Keratinocyte (primary cell): ENCODE measurements at regions not wholly inside any gene's neighbourhood (a gene's known extent, or its start where the extent isn't known, plus 50 kb on each side); places are given as distances from the start of the nearest gene placed in this dataset.

Experiments used
- DNase-seq: peaks from one replicate; pipeline ENCODE4 v3.0.0-alpha.2; 2011; ENCODE audit warnings: low read depth, missing footprints, low spot score
- FAIRE-seq: peaks from 2 replicates; lab custom pipeline; 2011; peaks lifted over from hg19 to GRCh38; lab: Jason Lieb, UNC
- H2AFZ ChIP-seq: 2 replicates; pipeline ENCODE4 v1.6.0; 2012; ENCODE audit warnings: low read length, control low read depth, inconsistent platforms; ENCODE audit not compliant: control insufficient read depth
- H3K27ac ChIP-seq: 2 replicates; pipeline ENCODE4 v1.5.1; 2011; ENCODE audit warnings: low read length; ENCODE audit not compliant: control insufficient read depth, insufficient read depth
- H3K27me3 ChIP-seq: 3 replicates; pipeline ENCODE4 v1.6.0; 2011; ENCODE audit warnings: low read length; ENCODE audit not compliant: control insufficient read depth, insufficient read depth; ENCODE audit errors: extremely low read depth
- H3K36me3 ChIP-seq, 2 experiments: 2 replicates in 1 of 2; 3 replicates in 1 of 2; pipeline ENCODE4 v1.5.1; 2011; ENCODE audit warnings: low read length in 2 of 2, mild to moderate bottlenecking in 1 of 2; ENCODE audit not compliant: control insufficient read depth in 2 of 2, insufficient read depth in 2 of 2; ENCODE audit errors: extremely low read depth in 1 of 2
- H3K4me1 ChIP-seq: 3 replicates; pipeline ENCODE4 v1.5.1; 2011; ENCODE audit warnings: low read length; ENCODE audit not compliant: control insufficient read depth, insufficient read depth; ENCODE audit errors: extremely low read depth
- H3K4me2 ChIP-seq: 3 replicates; pipeline ENCODE4 v1.6.0; 2011; ENCODE audit warnings: low read depth, low read length; ENCODE audit not compliant: control insufficient read depth, insufficient read depth; ENCODE audit errors: extremely low read depth
- H3K4me3 ChIP-seq, 3 experiments: fragments of 200-600 bp in 1 of 3; sonication (generic) in 1 of 3; 2 replicates in 2 of 3; 3 replicates in 1 of 3; pipeline ENCODE4 v1.5.1; 2011 to 2016; ENCODE audit warnings: low read length in 3 of 3, mild to moderate bottlenecking in 3 of 3, control low read depth in 2 of 3, inconsistent platforms in 1 of 3, low read depth in 1 of 3, mixed read lengths in 1 of 3, mixed run types in 1 of 3, moderate library complexity in 1 of 3; ENCODE audit not compliant: control insufficient read depth in 2 of 3, insufficient read depth in 2 of 3; ENCODE audit errors: extremely low read depth in 1 of 3
- H3K79me2 ChIP-seq: 2 replicates; pipeline ENCODE4 v1.6.0; 2012; ENCODE audit warnings: low read length; ENCODE audit not compliant: control insufficient read depth, insufficient read depth
- H3K9ac ChIP-seq: 3 replicates; pipeline ENCODE4 v1.6.0; 2011; ENCODE audit warnings: low read length; ENCODE audit not compliant: control insufficient read depth, insufficient read depth; ENCODE audit errors: extremely low read depth
- H3K9me1 ChIP-seq: 3 replicates; pipeline ENCODE4 v1.6.0; 2011; ENCODE audit warnings: low read length; ENCODE audit not compliant: control insufficient read depth, insufficient read depth; ENCODE audit errors: extremely low read depth
- H3K9me3 ChIP-seq: 2 replicates; pipeline ENCODE4 v1.5.1; 2012; ENCODE audit warnings: low read depth, low read length; ENCODE audit not compliant: control insufficient read depth
- H4K20me1 ChIP-seq: 3 replicates; pipeline ENCODE4 v1.6.0; 2011; ENCODE audit warnings: low read length; ENCODE audit not compliant: control insufficient read depth, insufficient read depth; ENCODE audit errors: extremely low read depth
- CTCF ChIP-seq, 3 experiments: IDR thresholded peaks in 1 of 3; conservative IDR thresholded peaks in 1 of 3; optimal IDR thresholded peaks in 1 of 3; 2 replicates in 2 of 3; 3 replicates in 1 of 3; pipeline versions ENCODE3 to v1.5.1; 2011; ENCODE audit warnings: low read length in 3 of 3, mild to moderate bottlenecking in 3 of 3, moderate library complexity in 2 of 3, control low read depth in 1 of 3, inconsistent platforms in 1 of 3; ENCODE audit not compliant: insufficient read depth in 2 of 3; ENCODE audit errors: extremely low read depth in 1 of 3
- EZH2 ChIP-seq: IDR thresholded peaks from one replicate; pipeline ENCODE4 v1.6.1; 2012; ENCODE audit warnings: inconsistent platforms, mild to moderate bottlenecking, low read length, moderate library complexity
- dilution Hi-C: fragments of 300-500 bp; cut with MboI; formaldehyde crosslinking; loops from one replicate; pipeline ENCODE4 v1.7.0; 2020; ENCODE audit warnings: low sequenced_read_pairs; ENCODE audit not compliant: extremely low pct_ligation_motif_present

- dilution Hi-C loops, result no loop called here
- DNase-seq, result no peak
- no peaks in the 10 kb centered on the region for H4K20me1 ChIP-seq
- no peak overlapping the region for H3K4me3 ChIP-seq
- no peak for FAIRE-seq
- H3K9ac ChIP-seq, result no peak overlapping the region
- no peaks in the 10 kb centered on the region for H3K79me2 ChIP-seq
- H3K9me3 ChIP-seq, result peaks cover 2% of the 10 kb centered on the region
- H3K4me2 ChIP-seq, result no peak overlapping the region
- no peak overlapping the region for H3K27ac ChIP-seq
- no peak overlapping the region for H2AFZ ChIP-seq
- no peaks in the 10 kb centered on the region for H3K9me1 ChIP-seq
- no peak for TF ChIP-seq EZH2
- TF ChIP-seq CTCF (optimal IDR thresholded peaks at IDR 0.05 in 1 of 3, IDR thresholded peaks at IDR 0.05 in 1 of 3, conservative IDR thresholded peaks at IDR 0.05 in 1 of 3; ENCODE audit: extremely low read depth in 1 of 3, insufficient read depth in 2 of 3, low read length in 3 of 3), result no peak
- H3K4me1 ChIP-seq, result no peaks in the 10 kb centered on the region
- H3K27me3 ChIP-seq, result no peaks in the 10 kb centered on the region
- no peaks in the 10 kb centered on the region for H3K36me3 ChIP-seq
Measured at GRCh38 chr13:82439159-82439904, 1442.9 kb downstream of the SLITRK1 start.

GRCh38 chr13:82438320-82438719, 1444.0 kb downstream of the SLITRK1 start:
- Histone ChIP-seq H3K4me1 (no peaks in the 10 kb centered on the region), H2AFZ (no peak overlapping the region)
- no peak for FAIRE-seq

More at GRCh38 chr13:82438320-82438719, 1444.0 kb downstream of the SLITRK1 start:
- no peak for DNase-seq
- Histone ChIP-seq H3K36me3 (no peaks in the 10 kb centered on the region), H3K79me2 (no peaks in the 10 kb centered on the region), H3K27ac (no peak overlapping the region), H3K4me3 (no peak overlapping the region), H3K4me2 (no peak overlapping the region), H3K27me3 (no peaks in the 10 kb centered on the region), H4K20me1 (no peaks in the 10 kb centered on the region), H3K9ac (no peak overlapping the region), H3K9me3 (peaks cover 2% of the 10 kb centered on the region), H3K9me1 (no peaks in the 10 kb centered on the region)
- TF ChIP-seq EZH2 (no peak), CTCF (optimal IDR thresholded peaks at IDR 0.05 in 1 of 3, IDR thresholded peaks at IDR 0.05 in 1 of 3, conservative IDR thresholded peaks at IDR 0.05 in 1 of 3; ENCODE audit: extremely low read depth in 1 of 3, insufficient read depth in 2 of 3, low read length in 3 of 3) (no peak)
- dilution Hi-C loops, result no loop called here
